GM12864 (cell line): ENCODE measurements at regions not wholly inside any gene's neighbourhood (a gene's known extent, or its start where the extent isn't known, plus 50 kb on each side); places are given as distances from the start of the nearest gene placed in this dataset.
"Not testable (repeated sequence)": the region's sequence is repeated elsewhere in the genome, so short reads cannot be mapped to it uniquely, and the experiment has no call there.

ENCODE experiments used
- DNase-seq: peaks from one replicate; pipeline ENCODE4 v3.0.0-alpha.2; 2011; ENCODE audit warnings: low read depth
- H3K4me3 ChIP-seq: 2 replicates; pipeline ENCODE4 v1.5.1; 2011; ENCODE audit warnings: mild to moderate bottlenecking, low read depth, low read length, control low read depth
- TF ChIP-seq, protein P1 (sequence below): IDR thresholded peaks from 2 replicates; pipeline ENCODE4 v1.5.1; 2011; ENCODE audit warnings: low read depth, mild to moderate bottlenecking, moderate library complexity, low read length, control low read depth, inconsistent platforms; ENCODE audit errors: missing control alignments

DNA sequence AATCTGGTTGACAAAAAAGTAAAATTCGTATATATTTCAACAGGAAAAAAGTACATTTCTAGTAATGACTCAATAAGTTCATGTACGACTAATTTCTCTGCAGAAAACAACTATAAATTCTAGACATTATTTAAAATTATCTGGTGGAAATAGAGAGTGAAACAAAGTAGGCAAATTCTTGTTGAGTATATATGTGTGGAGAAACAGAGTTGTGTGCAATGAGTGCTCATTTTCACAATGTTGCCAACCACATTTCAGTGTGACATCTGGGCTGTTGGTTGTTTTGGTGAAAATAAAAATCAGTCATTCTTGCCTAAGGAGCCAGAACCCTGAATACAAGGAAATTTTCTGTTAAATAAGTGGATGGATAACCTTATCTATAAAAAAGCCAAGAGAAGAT lies 372.0 kb upstream of the NDST4 start:
- TF ChIP-seq, protein P1, sequence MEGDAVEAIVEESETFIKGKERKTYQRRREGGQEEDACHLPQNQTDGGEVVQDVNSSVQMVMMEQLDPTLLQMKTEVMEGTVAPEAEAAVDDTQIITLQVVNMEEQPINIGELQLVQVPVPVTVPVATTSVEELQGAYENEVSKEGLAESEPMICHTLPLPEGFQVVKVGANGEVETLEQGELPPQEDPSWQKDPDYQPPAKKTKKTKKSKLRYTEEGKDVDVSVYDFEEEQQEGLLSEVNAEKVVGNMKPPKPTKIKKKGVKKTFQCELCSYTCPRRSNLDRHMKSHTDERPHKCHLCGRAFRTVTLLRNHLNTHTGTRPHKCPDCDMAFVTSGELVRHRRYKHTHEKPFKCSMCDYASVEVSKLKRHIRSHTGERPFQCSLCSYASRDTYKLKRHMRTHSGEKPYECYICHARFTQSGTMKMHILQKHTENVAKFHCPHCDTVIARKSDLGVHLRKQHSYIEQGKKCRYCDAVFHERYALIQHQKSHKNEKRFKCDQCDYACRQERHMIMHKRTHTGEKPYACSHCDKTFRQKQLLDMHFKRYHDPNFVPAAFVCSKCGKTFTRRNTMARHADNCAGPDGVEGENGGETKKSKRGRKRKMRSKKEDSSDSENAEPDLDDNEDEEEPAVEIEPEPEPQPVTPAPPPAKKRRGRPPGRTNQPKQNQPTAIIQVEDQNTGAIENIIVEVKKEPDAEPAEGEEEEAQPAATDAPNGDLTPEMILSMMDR, result no peak
- no peak overlapping the region for H3K4me3 ChIP-seq
- no peak for DNase-seq

DNA sequence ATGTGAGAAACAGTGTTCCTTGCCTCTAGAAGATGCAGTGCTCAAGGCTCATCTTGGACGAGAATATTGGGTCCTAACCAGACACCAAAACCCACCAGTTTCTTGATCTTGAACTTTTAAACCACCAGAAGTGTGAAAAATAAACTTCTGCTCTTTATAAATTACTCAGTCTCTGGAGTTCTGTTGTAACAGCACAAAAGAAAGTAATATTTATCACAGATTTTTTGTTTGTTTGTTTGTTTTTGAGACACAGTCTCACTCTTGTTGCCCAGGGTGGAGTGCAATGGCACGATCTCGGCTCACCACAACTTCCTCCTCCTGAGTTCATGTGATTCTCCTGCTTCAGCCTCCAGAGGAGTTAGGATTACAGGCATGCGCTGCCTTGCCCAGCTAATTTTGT lies 371.1 kb upstream of the NDST4 start:
- DNase-seq, result no peak
- TF ChIP-seq, protein P1, result no peak
- no peak overlapping the region for H3K4me3 ChIP-seq

DNA sequence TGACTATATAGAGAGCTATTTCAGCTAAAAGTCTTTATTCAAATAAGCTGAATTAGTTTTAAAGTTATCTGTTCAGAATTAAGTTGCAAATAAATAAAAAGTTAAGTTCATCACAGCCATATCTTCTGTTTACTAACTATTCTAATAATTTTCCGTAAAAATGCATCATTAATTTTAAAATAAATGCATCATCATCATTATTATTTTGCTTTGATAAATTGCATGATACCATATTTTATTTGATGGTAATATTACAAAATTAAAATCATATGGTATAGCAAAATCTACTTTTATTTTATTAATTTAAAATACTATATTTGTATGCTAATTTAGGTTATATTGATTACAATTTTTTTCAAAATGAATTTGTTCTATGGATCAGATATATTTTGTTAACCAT lies 357.3 kb upstream of the NDST4 start:
- no peak for DNase-seq
- TF ChIP-seq, protein P1, result no peak

DNA sequence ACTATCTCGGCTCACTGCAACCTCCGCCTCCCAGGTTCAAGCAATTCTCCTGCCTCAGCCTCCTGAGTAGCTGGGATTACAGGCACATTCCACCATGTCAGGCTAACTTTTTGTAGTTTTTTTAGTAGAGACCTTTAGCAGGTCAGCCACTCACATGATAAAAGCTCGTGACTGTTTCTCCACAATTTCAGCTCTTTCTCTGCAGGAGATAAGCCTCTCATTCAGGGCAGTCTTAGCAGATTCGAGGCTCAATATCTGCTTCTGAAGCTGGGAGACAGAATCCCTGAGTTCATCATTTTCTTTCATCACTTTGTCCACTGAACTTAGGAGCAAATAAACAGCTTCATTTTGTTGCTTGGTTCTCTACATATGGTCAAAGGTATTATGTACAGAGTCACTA lies 345.9 kb upstream of the NDST4 start:
- not testable (repeated sequence) for H3K4me3 ChIP-seq, DNase-seq

More for the DNA sequence above, 357.3 kb upstream of the NDST4 start:
- H3K4me3 ChIP-seq, result no peak overlapping the region

DNA sequence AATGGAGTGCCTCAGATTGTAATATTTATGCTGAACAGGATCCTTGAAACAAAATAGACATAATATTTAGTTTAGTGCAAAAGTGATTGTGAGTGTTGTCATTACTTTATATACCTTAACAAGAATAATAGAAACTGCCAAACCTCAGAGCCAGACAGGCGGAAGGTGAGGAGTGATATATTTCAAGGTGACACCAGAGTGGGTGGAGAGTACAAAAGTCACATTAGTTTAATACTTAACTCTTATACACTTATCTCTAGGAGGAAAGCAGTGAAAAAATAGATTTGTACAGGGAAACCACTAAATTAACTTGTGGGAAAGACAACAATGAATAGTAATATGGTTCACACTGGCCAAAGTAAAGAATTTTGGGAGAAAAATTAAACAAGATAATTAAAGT lies 342.8 kb upstream of the NDST4 start:
- DNase-seq, result no peak
- H3K4me3 ChIP-seq, result no peak overlapping the region
- TF ChIP-seq, protein P1, result no peak

DNA sequence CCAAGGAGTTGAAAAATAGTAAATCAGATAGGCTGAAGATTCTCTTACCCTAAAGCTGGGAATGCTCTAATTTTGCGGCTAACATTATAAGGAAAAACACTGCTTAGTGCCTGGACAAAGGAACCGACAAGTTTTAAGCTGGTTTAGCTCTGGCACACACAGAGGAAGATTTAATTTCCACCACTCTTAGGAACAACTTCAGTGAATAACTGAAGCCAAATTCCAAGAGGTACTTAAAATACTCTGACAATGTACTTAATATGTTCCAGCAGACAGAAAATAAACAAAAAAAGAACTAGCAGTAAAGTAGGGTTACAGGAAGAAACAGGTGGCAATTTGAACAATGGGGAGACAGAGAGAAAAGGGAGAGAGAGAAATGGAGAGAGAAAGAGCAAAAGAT lies 340.8 kb upstream of the NDST4 start:
- no peak overlapping the region for H3K4me3 ChIP-seq
- DNase-seq, result no peak
- TF ChIP-seq, protein P1, result no peak

DNA sequence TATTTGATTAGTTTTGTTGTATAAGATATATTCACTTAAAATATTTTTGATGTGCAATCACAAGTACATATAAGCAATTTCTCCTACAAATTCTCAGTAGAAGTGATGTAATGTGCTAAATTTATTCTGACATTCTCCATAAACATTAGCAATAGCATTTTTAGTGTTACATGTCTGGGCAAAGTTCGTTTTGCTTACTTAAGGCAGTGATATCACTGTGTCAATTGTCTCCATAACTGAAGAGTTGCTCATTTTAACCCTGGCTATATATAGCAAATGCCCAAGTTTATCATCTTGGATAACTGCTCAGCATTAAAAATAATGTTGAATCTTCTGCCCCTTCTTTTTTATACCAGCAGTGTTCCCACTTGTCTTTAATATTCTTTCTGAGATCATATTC lies 340.0 kb upstream of the NDST4 start:
- TF ChIP-seq, protein P1, result no peak
- no peak for DNase-seq
- H3K4me3 ChIP-seq, result no peak overlapping the region

DNA sequence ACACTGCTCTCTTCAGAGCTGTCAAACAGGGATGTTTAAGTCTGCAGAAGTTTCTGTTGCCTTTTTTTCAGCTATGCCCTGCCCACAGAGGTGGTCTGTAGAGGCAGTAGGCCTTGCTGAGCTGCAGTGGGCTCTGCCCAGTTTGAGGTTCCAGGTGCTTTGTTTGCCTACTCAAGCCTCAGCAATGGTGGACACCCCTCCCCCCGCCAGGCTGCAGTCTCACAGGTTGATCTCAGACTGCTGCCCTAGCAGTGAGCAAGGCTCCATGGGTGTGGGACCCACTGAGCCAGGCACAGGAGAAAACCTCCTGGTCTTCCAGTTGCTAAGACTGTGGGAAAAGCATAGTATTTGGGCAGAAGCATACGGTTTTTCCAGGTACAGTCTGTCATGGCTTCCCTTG lies 338.8 kb upstream of the NDST4 start:
- not testable (repeated sequence) for DNase-seq

More for the DNA sequence above, 338.8 kb upstream of the NDST4 start:
- not testable (repeated sequence) for H3K4me3 ChIP-seq
